ENCODE measurements at regions not wholly inside any gene's neighbourhood (a gene's known extent, or its start where the extent isn't known, plus 50 kb on each side); places are given as distances from the start of the nearest gene placed in this dataset.

- no peak for DNase-seq
Measured at GRCh38 chr1:177838907-177839485, 130.9 kb downstream of the SEC16B start.

- DNase-seq, result no peak
Measured at GRCh38 chr1:177833631-177834030, 136.2 kb downstream of the SEC16B start.

- DNase-seq, result no peak
Measured at GRCh38 chr1:177830531-177831135, 139.2 kb downstream of the SEC16B start.

GRCh38 chr1:177825276-177825901 is 144.5 kb downstream of the SEC16B start:
- no peak for DNase-seq

GRCh38 chr1:177824508-177824982 is 145.3 kb downstream of the SEC16B start:
- DNase-seq, result no peak

- no peak for DNase-seq
Measured at GRCh38 chr1:177820213-177820612, 149.6 kb downstream of the SEC16B start.

GRCh38 chr1:177817937-177818875 is 151.7 kb downstream of the SEC16B start:
- DNase-seq, result no peak

GRCh38 chr1:177812650-177813049 is 157.2 kb downstream of the SEC16B start:
- no peak for DNase-seq

GRCh38 chr1:177812144-177812543 is 157.7 kb downstream of the SEC16B start:
- DNase-seq, result no peak

- no peak for DNase-seq
Measured at GRCh38 chr1:177811429-177811828, 158.4 kb downstream of the SEC16B start.

- peak; percentile 83 for DNase-seq
Measured at GRCh38 chr1:177809819-177810218, 160.0 kb downstream of the SEC16B start.

- no peak for DNase-seq
Measured at GRCh38 chr1:177802304-177802703, 167.6 kb downstream of the SEC16B start.

GRCh38 chr1:177801790-177802189 is 168.1 kb downstream of the SEC16B start:
- no peak for DNase-seq

- no peak for DNase-seq
Measured at GRCh38 chr1:177800400-177801088, 169.3 kb downstream of the SEC16B start.

GRCh38 chr1:177799746-177800145 is 170.1 kb downstream of the SEC16B start:
- no peak for DNase-seq

- DNase-seq, result no peak
Measured at GRCh38 chr1:177798614-177799013, 171.2 kb downstream of the SEC16B start.

GRCh38 chr1:177796561-177796960 is 173.3 kb downstream of the SEC16B start:
- no peak for DNase-seq

- no peak for DNase-seq
Measured at GRCh38 chr1:177794376-177794991, 175.4 kb downstream of the SEC16B start.

- no peak for DNase-seq
Measured at GRCh38 chr1:177793900-177794299, 176.0 kb downstream of the SEC16B start.

- DNase-seq, result no peak
Measured at GRCh38 chr1:177790566-177790965, 179.3 kb downstream of the SEC16B start.

GRCh38 chr1:177789956-177790355 is 179.9 kb downstream of the SEC16B start:
- DNase-seq, result no peak

- DNase-seq, result no peak
Measured at GRCh38 chr1:177786176-177786745, 183.6 kb downstream of the SEC16B start.

All from NCI-H1436 treated with DMSO at 0.1 percent for 48 hours (cell line).